CD4-positive, alpha-beta T cell treated with Interleukin-1 beta for 1 hour (primary cell): ENCODE measurements at regions not wholly inside any gene's neighbourhood (a gene's known extent, or its start where the extent isn't known, plus 50 kb on each side); places are given as distances from the start of the nearest gene placed in this dataset.

Experiments
- DNase-seq, 2 donors: peaks; one replicate each; pipeline ENCODE4 v3.0.0-alpha.2; 2020 to 2022

DNA sequence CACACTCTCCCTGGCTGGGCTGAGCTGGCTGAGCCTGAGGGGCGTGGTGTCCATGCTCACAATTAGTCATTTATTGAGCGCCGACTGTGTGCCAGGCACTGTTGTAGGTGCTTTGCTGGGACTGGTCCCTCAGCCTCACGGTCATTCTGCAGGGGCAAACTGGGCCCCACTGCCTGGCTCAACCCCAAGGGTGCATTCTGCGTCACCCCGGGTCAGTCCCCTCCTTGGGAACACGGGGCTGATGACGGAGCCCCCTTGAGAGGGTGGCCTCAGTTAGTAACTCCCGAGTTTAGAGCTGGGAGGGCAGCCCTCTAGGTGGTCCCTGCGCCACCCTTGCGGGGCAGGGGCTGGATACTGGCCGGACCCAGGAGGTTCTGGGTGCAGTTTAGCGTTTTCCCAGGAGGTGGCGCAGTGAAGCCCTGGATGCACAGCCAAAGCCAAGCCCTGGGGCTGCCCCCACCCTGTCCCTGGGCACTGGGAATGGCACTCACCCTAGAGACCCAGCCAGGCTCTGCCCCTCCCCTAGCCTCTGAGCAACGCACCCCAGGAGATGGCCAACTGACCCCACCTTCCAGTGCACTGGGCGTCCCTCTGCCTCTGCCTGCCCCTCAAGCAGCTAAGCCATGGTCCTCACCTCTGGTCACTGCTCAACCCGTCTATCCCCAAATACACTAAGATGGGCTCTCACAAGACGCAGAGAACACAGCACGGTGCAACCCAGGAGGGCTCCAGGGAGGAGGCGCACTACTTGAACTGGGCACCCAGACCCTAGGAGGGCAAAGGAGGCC, 243.2 kb upstream of the GSE1 start:
- DNase-seq = peak in 1 of 2 donors; percentile 30

- no peak for DNase-seq
Measured at GRCh38 chr16:85370543-85370880, 242.6 kb upstream of the GSE1 start.

DNA sequence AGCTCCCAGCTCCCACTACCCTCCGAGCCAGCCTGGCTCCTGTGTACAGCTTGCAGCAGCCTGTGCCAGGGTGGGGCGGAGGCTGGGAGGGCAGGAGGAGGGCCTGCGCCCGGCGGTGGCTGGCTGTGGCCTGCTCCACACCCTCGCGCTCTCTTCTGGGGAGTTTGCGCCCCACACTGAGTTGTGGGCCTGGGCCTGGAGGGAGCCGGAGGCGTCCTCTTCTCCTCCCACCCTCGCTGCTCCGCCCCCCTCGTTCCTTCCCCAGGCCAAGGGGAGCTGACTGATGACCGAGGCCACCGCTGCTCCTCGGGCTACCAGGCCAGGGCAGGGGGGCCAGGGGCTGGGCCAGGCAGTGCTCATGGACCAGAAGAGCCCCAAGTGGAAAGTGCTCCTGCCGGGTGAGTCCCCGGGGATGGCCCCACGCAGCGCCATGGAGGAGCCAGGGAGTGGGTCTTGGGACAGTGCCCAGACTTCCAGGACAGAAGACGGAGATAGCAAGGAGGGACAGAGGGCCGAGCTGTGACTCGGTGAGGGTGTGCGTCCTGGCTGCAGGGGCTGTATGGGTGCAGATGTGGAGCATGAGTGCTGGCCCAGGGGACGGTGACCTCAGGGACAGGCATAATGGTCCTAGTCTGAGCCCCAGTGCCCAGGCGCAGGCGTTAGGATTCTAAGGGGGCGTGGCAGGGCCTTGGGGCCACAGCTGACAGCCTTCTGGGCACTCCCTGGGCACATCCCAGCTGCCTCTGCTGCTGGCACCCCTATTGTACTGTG, 242.1 kb upstream of the GSE1 start:
- no peak for DNase-seq

DNA sequence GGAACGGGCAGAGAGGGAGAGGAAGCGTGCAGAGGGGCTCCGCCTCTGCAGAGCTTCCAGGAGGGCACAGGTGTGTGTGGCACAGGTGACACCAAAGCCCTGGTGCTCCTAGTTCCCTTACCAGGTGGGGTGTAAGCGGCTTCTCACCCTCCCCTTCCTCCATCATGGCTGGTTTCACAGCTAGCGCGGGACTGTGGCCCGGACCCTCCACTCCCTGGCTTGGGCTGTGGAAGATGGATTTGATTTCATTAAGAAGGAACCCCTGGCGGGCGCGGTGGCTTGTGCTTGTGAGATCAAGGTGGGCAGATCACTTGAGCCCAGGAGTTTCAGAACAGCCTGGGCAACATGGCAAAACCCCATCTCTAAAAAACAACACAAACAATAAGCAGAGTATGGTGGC, 241.2 kb upstream of the GSE1 start:
- DNase-seq = no peak

GRCh38 chr16:85372627-85373372, 240.3 kb upstream of the GSE1 start:
- DNase-seq = peak in 1 of 2 donors; percentile 19

GRCh38 chr16:85373741-85374570, 239.2 kb upstream of the GSE1 start:
- no peak for DNase-seq

DNA sequence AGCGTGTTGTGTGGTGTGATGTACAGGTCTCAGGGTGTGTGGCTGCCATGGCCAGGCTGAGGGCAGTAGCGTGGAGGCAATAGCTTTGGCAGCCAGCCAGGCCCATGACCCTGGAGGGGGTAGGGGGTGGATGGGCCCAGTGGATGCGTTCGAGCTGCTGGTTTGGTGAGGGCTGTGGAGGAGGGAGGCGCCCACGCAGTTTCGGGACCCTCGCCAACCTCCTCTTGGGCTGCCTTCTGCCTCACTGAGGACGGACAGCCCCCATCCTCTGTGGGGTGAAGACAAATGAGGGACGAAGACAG, 238.6 kb upstream of the GSE1 start:
- no peak for DNase-seq

DNA sequence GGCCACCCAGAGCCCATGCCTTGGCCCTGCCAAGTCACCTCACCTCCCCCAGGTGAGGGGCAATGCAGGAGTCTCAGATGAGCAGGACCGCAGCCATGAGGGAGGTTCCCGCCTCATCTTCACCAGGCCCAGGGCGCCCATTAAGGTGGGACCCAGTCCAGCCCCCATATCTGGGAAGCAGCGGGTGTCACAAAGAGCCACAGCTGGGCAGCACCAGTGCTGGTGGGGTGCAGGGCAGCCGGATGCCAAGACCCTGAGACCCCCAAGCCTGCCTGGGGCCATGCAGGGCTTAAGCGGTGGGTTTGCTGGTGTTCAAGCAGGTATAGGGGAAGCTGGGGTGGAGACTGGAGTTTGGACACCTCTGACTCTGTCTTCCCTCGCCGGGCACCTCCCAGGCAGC, 237.8 kb upstream of the GSE1 start:
- DNase-seq = no peak

- DNase-seq = no peak
Measured at GRCh38 chr16:85376292-85377095, 236.6 kb upstream of the GSE1 start.

- DNase-seq = no peak
Measured at GRCh38 chr16:85377388-85378144, 235.6 kb upstream of the GSE1 start.

- no peak for DNase-seq
Measured at GRCh38 chr16:85378145-85379040, 234.7 kb upstream of the GSE1 start.

DNA sequence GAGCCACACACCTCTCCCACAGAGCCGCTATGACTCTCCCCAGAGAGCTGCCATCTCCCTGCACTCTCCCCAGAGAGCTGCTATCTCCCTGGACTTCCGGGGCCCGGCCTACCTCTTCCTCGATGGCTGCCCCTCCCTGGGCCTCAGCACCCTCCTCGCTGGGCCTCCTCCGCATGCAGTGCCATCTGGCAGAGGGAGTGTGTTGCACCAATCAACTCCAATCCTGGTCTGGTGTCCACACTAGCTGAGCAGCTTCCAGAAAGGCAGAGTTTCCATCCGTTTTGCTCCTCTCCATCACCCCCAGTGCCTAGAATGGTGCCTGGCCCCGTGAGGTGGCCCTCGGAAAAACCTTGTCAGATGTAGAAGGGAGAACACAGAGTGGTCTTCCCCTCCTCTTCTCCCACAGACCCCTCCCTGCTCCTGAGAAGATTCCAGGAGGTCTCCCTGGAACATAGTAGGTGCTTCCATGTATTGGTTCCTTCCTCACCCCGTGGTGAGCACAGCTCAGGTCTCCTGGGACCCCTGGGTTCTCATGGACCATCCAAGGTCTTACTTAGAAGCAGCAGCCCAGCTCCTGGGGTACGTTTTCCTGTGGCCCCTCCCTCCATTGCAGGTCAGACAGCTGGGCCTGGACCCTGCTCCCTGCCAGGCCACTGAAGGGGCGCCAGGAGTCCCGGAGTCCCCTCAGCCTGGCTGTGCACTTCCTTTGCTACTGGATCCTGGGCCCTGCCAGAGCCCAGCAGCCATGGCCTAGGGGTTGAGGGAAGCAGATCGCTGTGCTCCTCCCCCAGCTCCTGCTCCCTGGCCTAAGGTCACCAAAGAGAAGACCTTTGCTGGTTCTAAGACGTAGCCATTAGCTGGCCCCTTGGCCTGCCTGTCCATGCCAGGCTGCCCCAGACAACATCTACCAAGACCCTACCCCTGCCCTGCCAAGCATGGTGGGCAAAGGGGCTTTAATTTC, 233.8 kb upstream of the GSE1 start:
- DNase-seq = no peak

DNA sequence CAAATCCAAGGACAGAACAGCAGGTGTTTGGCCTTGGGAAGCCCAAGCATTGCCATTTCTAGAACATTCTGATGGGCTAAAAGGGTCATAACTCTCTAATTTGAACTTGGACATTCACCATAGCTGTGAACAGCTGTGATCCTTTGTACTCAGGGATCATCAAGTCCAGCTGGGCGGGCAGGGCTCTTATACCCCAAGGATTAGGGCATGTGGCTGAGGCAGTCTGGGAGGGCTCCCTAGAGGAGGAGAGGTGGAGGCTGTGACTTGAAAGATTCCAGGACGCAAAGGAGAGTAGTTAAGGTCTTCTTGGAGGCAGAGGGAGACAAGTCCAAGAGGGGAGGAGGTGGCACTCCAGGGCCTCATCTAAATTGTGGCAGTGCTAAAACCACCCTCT, 233.1 kb upstream of the GSE1 start:
- DNase-seq = no peak

- DNase-seq = no peak
Measured at GRCh38 chr16:85380905-85381737, 232.0 kb upstream of the GSE1 start.

DNA sequence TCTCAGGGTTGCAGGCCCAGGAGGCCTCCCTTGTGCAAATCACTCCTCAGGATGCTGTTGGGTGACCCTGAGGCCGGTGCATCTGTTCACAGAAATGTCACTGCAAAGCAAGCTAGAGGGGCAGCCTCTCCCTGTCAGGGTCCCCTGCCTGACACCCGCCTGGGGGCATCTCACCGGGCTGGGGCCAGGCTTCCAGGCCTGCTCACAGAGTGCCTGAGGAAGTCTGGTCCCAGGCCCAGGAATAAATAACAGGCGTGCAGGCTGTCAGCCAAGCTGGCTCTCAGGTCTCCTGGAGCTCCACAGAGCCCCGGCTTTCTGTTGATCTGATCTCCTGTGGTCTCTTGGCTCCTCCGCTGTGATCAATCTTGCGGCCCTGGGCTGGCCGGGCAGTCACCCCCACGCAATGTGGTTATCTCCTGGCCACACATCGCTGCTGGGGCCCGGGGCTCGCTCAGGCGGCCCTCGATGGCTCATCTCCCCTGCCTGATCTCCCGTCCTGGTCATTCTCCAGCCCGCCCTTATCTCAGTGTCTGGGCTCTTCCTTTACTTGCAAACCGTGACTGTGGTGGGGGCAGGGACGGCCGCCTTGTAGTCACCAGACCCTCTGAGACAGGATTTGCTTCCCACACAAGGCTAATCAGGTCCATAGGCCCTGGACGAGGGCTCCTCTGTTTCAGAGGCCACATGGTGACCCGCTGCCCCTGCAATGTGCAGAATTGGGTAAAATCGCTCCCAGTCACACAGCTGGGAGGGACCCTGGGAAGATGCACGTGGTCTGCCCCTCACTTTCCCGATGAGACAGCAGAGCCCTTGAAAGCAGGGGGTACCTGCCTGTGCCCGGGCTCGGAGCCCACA, 231.2 kb upstream of the GSE1 start:
- DNase-seq = no peak

- no peak for DNase-seq
Measured at GRCh38 chr16:85382717-85383118, 230.4 kb upstream of the GSE1 start.
